Pancreas (tissue), 10 donors: ENCODE measurements at regions not wholly inside any gene's neighbourhood (a gene's known extent, or its start where the extent isn't known, plus 50 kb on each side); places are given as distances from the start of the nearest gene placed in this dataset.

Source experiments
- ATAC-seq, 4 donors: fragments of 200-7000 bp; cut with Tn5 transposase; one replicate each; pipeline versions ENCODE4 v1.8.0 to v1.9.1; 2020; ENCODE audit warnings: mild to moderate bottlenecking in 4 of 4, moderate library complexity in 4 of 4
- DNase-seq, 6 donors: peaks; one replicate each; pipeline ENCODE4 v3.0.0-alpha.2; 2020
- FAIRE-seq: peaks from 2 replicates; lab custom pipeline; 2012; peaks lifted over from hg19 to GRCh38; lab: Jason Lieb, UNC
- H3K27ac ChIP-seq, 4 donors: fragments of 200-600 bp; sonication (generic); 1 replicate in 3 of 4; 2 replicates in 1 of 4; pipeline versions ENCODE4 v1.5.0 to v1.8.0; 2020
- H3K27me3 ChIP-seq, 4 donors: fragments of 200-600 bp; one replicate each; pipeline ENCODE4 v1.8.0; 2021
- H3K36me3 ChIP-seq, 3 donors: fragments of 200-600 bp; sonication (generic) in 1 of 3; one replicate each; pipeline versions ENCODE4 v1.5.0 to v1.8.0; 2020 to 2021
- H3K4me1 ChIP-seq, 3 donors: fragments of 200-600 bp; one replicate each; pipeline ENCODE4 v1.8.0; 2021
- H3K4me3 ChIP-seq, 4 donors: fragments of 200-600 bp; sonication (generic) in 2 of 4; one replicate each; pipeline versions ENCODE4 v1.5.0 to v1.8.0; 2020 to 2021
- H3K9me3 ChIP-seq, 4 donors: fragments of 200-600 bp; one replicate each; pipeline ENCODE4 v1.8.0; 2021
- CTCF ChIP-seq, 4 donors: fragments of 200-600 bp; sonication (generic) in 3 of 4; IDR thresholded peaks; one replicate each; pipeline versions ENCODE4 v1.5.0 to v1.8.0; 2021; ENCODE audit warnings: antibody characterized with exemption in 4 of 4
- WGBS, 2 donors: extraction: QIAGEN DNeasy Blood & Tissue Kit; methylation state at CpG; one replicate each; pipeline ENCODE4 v1.1.7; 2013; 5-methylcytosine and 5-hydroxymethylcytosine counted together
- intact Hi-C, 3 donors: fragments of 100-400 bp; cut with DNase I; formaldehyde crosslinking; loops; one replicate each; pipeline versions ENCODE4 v1.11.1 to v1.14.2; 2022
- donor health status: healthy with polysubstance abuse.
- donor health status: DM: no; HTN: no; CAD: no; lungs with moderate emphysema.
- donor health status: DM: no; HTN: no; CAD: no.
- donor health status: control.
- donor health status: control.
- donor health status: Bipolar disorder and iron deficiency.
- donor health status: DM: yes; HTN: yes; CAD: no.
- donor health status: DM: no; HTN: no; CAD: no.
- donor health status: DM: no; HTN: no; CAD: no.
- donor health status: DM: yes; HTN: yes; CAD: no.

DNA sequence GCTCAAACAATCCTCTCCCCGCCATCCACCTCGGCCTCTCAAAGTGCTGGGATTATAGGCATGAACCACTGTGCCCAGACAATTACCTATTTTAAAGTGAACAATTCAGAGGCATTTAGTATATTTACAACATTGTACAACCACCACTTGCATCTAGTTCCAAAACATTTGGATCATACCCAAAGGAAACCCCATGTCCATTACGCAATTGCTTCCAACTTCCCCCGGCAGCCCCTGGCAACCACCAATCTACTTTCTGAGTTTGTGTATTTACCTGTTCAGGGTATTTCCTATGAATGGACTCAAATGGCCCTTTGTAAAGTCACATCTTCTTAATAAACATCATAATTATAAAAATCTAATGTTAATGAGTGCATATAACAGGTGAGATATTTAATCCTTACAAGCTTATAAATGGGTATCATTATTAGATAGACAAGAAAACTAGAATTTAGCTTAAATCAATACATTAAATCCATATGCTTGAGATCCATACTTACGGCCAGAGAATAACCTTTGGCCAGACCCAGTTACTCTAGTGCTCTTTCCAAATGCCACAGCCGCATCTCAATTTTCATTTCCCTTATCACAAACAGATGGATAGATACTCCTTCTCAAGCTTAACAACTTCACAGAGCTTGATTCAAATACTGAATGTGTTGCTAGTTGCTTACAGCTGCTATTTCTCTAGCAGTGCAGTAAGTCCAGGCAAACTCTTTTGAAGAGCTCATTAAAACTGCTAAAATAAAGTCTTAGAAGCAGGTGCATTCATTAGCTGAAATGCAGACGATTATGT lies 133.4 kb upstream of the MKLN1 start:
- Histone ChIP-seq H3K9me3 (no peaks in the 10 kb centered on the region), H3K27ac (no peak overlapping the region), H3K4me1 (no peaks in the 10 kb centered on the region), H3K36me3 (no peaks in the 10 kb centered on the region), H3K27me3 (no peaks in the 10 kb centered on the region), H3K4me3 (no peak overlapping the region)
- peak in 2 of 4 donors; percentile 16 to 35 for ATAC-seq
- intact Hi-C loops, result no loop called here
- WGBS, 2 donors, result 68 to 73% methylated on average over 7 of the region's 7 CpGs
- DNase-seq, result no peak
- no peak for FAIRE-seq
- TF ChIP-seq CTCF (IDR thresholded peaks at IDR 0.05), result no peak

GRCh38 chr7:131196803-131197202 lies 130.9 kb upstream of the MKLN1 start:
- ATAC-seq (no peak), DNase-seq (no peak), FAIRE-seq (no peak)
- Histone ChIP-seq H3K9me3 (no peaks in the 10 kb centered on the region), H3K36me3 (no peaks in the 10 kb centered on the region), H3K27me3 (no peaks in the 10 kb centered on the region), H3K27ac (no peak overlapping the region), H3K4me3 (no peak overlapping the region), H3K4me1 (no peaks in the 10 kb centered on the region)
- WGBS, 2 donors, result 44% methylated on average over 4 of the region's 4 CpGs
- intact Hi-C loops, result no loop called here
- TF ChIP-seq CTCF (IDR thresholded peaks at IDR 0.05), result no peak

DNA sequence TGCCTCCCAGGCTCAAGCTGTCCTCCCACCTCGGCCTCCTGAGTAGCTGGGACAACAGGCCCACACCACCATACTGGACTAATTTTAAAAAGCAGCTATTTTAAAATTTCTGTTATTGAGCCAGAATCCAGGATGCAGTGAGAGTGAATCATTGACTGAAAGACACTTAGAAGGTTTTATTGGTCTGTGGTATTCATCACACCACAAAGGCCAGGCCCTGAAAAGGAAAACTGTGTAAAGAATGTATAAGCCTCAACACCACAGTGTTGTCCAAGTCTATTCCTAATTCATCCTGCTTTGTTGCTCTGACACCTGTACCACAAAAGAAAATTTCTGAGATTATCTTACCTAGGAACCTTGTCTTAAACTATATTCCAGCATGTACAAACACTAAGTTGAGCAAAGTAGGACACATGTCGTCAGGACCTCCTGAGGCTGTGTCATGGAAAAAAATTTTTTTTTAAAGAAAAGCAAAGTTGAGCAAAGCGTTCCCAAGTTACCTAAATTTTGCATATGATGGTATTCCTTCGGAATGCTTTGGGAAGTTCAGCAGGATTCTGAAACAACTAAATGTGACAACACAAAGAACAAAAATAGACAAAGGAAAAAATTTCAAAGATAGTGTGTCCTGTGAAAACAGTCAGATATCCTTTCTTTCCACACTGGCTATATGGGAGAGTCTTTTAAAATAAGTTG lies 129.6 kb upstream of the MKLN1 start:
- FAIRE-seq (no peak), ATAC-seq (no peak), DNase-seq (no peak)
- intact Hi-C loops, result no loop called here
- no peak overlapping the region for H3K4me3 ChIP-seq
- H3K27ac ChIP-seq, result no peak overlapping the region
- TF ChIP-seq CTCF (IDR thresholded peaks at IDR 0.05), result no peak
- no peaks in the 10 kb centered on the region for H3K36me3 ChIP-seq
- no peaks in the 10 kb centered on the region for H3K9me3 ChIP-seq
- 84 to 96% methylated on average over 4 of the region's 4 CpGs for WGBS, 2 donors
- H3K4me1 ChIP-seq, result no peaks in the 10 kb centered on the region
- no peaks in the 10 kb centered on the region for H3K27me3 ChIP-seq

DNA sequence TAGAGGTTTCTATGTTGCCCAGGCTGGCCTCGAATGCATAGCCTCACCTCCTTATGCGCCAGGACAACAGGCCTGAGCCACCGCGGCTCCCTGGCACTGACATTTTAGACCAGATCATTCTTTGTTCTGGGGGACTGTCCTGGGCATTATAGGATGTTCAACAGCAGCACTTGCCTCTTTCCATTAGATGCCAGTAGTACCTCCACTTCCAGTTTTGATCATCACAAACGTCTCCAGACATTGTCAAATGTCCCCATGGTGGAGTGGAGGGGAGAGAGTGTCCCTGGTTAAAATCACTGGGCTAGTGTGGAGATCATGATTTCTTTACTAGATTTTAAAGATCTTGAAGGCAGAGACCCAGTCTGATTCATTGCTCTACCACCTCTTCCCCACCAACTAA lies 125.2 kb upstream of the MKLN1 start:
- 88 to 89% methylated on average over 5 of the region's 5 CpGs for WGBS, 2 donors
- no peaks in the 10 kb centered on the region for H3K36me3 ChIP-seq
- H3K4me3 ChIP-seq, result no peak overlapping the region
- no peaks in the 10 kb centered on the region for H3K9me3 ChIP-seq
- FAIRE-seq, result no peak
- H3K27ac ChIP-seq, result no peak overlapping the region
- intact Hi-C loops, result no loop called here
- no peaks in the 10 kb centered on the region for H3K4me1 ChIP-seq
- ATAC-seq, result no peak
- DNase-seq, result no peak
- TF ChIP-seq CTCF (IDR thresholded peaks at IDR 0.05), result no peak
- H3K27me3 ChIP-seq, result no peaks in the 10 kb centered on the region
